ENCODE measurements at regions not wholly inside any gene's neighbourhood (a gene's known extent, or its start where the extent isn't known, plus 50 kb on each side); places are given as distances from the start of the nearest gene placed in this dataset.
"Not testable (repeated sequence)": the region's sequence is repeated elsewhere in the genome, so short reads cannot be mapped to it uniquely, and the experiment has no call there.

- no peak for DNase-seq
These were observed 256.4 kb downstream of the NR2F2 start for GRCh38 chr15:96586901-96587300.

GRCh38 chr15:96589864-96590263 is 259.4 kb downstream of the NR2F2 start:
- DNase-seq, result no peak

- DNase-seq, result no peak
These were observed 263.2 kb downstream of the NR2F2 start for GRCh38 chr15:96593735-96594134.

DNA sequence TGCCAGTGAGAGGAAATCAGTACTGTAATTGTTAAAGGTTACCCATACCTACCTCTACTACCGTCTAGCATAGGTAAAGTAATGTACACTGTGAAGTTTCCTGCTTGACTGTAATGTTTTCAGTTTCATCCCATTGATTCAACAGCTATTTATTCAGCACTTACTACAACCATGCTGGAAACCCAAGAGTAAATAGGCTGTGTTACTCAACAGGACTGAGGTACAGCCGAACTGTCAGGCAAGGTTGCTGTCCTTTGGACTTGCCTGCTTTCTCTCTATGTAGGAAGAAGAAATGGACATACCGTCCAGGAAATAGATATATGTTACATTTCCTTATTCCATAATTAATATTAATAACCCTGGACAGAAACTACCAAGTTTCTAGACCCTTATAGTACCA is 265.5 kb downstream of the NR2F2 start:
- no peak for DNase-seq

- no peak for DNase-seq
These were observed 268.0 kb downstream of the NR2F2 start for GRCh38 chr15:96598514-96598913.

DNA sequence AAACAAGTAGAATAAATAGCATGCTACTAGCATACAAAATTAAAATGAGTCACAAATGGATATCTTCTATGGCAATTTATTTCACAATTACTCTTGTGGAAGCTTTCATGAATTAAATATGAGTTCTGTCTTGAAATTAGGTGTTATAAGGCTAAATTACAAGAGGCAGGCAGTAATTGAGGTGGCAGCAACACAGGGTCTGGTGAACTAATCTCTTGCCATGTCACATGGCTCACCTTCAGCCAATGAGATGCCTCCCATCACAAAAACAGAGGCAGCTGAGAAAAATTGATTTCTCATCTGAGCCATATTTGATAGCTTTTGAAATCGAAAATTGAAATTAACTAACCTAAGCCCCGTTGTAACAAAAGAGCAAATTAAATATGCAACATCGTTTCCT is 268.8 kb downstream of the NR2F2 start:
- DNase-seq, result no peak

DNA sequence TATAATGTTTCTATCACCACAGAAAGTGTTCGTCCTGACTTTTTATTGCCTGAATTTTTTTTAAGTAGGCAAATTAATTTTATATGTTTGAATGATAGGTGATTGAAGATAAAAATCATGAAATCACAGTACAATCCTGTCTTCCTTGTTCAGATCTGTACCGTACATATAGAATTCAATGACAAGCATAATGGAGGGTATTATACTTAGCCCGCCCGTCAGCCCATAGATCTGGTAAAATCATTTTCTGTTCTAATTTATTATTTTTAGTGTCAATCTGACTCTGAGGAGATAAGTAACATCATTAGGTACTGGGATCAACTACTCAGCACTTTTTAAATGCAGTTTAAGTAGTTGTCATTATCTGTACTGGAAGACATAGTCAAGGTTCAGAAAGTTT is 269.9 kb downstream of the NR2F2 start:
- no peak for DNase-seq

GRCh38 chr15:96606617-96607016 is 276.1 kb downstream of the NR2F2 start:
- no peak for DNase-seq

GRCh38 chr15:96610757-96611156 is 280.3 kb downstream of the NR2F2 start:
- DNase-seq, result no peak

DNA sequence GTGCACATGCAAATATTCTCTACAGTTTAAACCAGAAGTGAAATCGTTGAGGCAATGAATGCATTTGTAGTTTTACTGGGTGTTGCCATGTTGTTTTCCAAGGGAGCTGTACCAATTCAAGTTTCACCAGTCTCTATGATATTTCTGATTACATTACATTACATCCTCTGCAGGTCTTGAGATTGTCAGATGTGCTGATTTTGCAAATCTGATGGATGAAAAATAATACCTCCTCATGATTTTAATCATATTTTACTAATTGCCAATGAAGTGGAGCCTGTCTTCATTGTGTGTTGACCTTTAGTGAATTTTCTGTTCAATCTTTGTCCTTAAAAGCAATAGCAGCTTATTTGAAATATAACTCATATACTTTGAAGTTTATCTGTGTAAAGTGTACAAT is 282.4 kb downstream of the NR2F2 start:
- no peak for DNase-seq

DNA sequence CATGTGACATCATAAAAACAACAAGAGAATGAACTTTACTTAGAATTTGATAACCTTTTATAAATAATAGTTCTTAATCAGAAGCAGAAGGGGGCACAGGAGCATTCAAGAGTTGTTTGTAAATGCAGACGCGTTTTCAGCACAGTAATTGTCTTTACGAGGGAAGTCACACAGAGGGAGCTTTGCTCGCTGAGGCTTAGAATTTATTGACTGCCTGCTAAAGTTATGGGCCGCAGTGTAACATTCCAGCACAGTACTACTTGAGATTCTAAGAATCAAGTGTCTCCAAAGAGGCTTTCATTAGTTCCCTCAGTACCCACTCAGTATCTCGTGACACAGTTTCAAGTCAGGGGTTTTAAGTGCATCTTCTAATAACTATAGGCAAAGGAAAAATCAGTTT is 288.7 kb downstream of the NR2F2 start:
- DNase-seq, result no peak

GRCh38 chr15:96622714-96623113 is 292.2 kb downstream of the NR2F2 start:
- no peak for DNase-seq

DNA sequence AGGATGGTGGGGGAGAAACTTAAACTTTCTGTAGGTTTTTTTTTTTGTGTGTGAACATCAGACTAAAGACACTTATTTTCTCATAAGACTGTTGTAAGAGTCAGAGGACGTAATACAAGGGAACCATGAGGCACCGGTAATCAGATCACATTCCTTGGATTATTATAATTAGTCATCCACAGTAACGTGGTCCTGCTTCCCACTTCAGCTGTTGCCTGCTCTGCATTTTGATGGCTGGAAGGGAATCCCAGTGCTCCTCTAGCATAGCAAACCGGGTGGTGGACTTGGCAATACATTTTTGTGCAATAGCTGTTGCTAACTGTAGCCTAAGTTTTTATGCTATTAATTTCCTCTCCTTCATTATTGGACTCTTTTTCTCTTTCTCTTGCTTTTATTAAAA is 294.8 kb downstream of the NR2F2 start:
- DNase-seq, result no peak

- DNase-seq, result no peak
These were observed 296.6 kb downstream of the NR2F2 start for GRCh38 chr15:96627031-96627568.

GRCh38 chr15:96629511-96629910 is 299.0 kb downstream of the NR2F2 start:
- DNase-seq, result no peak

DNA sequence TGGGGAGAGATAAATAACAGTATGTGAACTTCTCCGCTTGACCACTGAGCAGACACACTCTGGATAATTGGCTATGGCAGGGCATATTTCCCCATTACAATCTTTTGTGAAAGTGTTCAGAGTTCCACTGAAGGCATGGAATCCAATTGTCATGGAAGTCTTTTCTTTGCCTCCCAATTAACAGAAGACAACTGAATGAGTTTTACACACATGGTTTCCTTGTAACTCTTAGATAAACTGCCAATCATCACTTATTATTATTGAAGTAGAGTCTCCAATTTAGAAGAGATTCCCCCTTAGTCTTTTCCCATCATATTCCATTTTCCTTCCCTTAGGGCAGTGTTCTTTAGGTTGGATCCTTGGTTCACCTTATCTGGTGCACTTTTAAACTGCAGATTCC is 308.3 kb downstream of the NR2F2 start:
- DNase-seq, result no peak

DNA sequence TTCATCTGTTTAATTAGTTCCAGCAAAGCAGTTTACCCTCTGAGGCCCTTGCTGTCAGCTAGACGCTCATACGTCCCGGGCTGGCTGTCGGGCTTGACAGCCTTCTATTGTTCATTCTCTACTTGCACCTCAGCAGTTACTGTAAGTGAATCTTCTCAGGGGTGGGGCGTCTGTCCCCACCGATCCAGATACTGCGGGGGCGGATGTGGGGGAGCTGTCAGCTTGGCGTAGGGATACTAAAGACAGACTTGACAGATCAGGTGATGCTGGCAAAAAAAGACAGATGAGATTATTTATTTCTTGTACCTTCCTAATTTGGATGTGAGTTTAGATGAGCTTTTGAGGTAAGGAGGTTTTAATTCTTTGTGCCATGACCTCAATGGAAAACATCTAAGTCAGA is 315.3 kb downstream of the NR2F2 start:
- DNase-seq, result no peak

DNA sequence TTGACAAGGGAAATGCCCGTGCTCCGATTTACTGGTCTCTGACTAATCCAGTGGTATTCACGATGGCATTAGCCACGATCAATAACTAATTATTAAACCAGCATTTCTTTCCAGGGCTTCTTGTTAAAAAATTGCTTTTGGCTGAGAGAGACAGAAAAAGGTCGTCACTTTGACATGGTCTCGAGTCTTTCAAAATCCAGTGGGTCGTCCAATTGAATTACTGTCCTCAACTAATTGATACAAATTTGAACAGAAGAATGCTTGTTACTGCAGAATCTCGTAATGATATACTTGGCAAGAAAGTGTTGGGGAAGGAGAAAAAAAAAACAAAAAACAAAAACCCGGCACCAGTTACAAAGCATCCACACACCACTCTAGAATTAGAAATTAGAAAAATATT is 318.4 kb downstream of the NR2F2 start:
- DNase-seq, result no peak

GRCh38 chr15:96657096-96657495 is 326.6 kb downstream of the NR2F2 start:
- no peak for DNase-seq

DNA sequence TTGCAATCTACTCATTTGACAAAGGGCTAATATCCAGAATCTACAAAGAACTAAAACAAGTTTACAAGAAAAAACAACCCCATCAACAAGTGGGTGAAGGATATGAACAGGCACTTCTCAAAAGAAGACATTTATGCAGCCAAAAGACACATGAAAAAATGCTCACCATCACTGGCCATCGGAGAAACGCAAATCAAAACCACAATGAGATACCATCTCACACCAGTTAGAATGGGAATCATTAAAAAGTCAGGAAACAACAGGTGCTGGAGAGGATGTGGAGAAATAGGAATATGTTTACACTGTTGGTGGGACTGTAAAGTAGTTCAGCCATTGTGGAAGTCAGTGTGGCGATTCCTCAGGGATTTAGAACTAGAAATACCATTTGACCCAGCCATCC is 336.5 kb downstream of the NR2F2 start:
- not testable (repeated sequence) for DNase-seq

DNA sequence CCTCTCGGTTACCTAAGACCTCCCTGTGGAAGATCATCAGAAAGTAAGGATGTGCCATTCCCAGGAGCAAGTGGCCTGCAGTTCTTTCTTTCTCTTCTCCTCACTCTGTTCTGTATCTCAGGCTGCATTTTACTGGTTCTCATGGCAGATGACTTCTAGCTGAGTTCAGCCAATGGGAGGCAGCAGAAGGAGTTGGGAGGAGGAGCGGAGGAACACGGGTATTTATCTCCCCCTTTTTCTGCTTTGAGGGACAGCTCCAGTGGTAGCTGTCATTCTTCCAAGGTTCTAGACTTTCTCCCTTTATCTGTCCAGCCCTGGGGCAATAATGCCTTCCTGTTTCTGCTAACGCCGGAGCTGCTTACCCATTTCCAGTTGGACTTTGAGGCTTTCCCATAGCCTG is 339.9 kb downstream of the NR2F2 start:
- no peak for DNase-seq

- DNase-seq, result no peak
These were observed 342.1 kb downstream of the NR2F2 start for GRCh38 chr15:96672629-96673028.

DNA sequence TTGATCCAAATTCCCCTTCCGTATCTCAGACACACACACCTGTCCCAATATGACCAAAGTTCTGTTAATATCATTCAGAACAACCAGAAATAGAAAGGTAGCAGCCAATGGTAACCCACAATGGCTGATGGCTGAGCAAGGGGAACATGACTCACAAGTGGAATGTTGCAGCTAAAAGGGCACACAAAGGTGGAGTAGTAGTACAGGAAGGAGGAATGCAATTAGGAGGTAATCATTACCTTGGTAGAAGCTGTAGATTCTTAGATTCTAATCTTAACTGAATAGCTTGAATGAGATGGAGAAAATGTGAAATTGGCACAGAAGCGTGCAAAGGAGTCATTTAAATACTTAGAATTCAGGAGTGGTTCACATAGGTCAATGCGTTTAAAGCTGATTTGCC is 347.9 kb downstream of the NR2F2 start:
- no peak for DNase-seq

DNA sequence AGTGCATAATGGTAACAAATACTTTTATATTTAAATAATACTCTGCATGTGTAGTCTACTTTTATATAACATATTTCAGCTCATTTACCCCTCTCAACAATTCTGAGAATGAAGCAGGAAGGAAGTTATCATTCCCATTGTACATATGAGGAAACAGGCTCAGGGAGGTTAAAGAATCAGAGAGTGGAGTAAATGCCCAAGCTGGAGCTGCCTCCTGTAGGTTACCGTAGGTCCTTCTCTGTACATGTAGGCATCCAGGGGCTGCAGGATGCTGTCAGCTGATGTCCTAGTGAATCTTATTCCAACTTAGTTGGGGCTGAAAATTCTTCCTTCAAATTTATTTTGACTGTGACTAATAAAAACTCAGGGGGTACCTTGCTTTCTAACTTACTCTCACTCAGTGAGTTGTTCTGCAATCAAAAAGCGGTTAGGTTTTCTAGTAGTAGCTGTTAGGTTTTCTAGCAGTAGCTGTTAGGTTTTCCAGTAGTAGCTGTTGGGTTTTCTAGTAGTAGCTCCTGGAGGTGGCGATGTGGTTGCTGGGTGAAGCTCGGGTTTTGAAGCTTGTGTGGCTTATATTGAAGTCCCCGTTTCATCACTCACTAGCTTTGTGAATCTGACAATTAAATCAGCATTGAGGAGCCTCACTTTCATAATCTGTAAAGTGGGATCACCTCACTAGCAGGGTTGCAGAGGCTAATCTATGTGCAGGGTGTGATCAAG is 357.0 kb downstream of the NR2F2 start:
- no peak for DNase-seq

DNA sequence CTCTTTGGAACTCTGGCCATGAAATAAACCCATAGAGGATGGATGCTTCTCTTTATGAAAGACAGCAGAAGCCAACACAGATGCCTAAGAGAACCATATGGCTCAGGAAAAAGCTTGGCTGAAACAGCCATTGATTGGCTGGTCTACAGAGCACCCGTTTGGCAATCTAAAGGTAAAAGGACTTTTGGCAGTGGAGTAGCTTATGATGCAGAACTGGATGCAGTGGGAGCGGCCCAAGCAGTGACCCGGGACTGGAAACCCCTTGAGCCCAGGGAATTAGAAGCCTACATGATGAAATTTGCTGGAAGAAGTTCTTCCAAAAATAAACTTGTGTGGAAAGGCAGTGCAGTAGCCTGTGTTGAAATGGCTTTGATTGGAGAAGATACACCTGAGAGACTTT is 360.2 kb downstream of the NR2F2 start:
- no peak for DNase-seq

Data from activated naive CD4-positive, alpha-beta T cell treated with Interleukin-2 at 50 U/mL for 16 hours (primary cell).